OCI-LY1 (cell line): ENCODE measurements at regions not wholly inside any gene's neighbourhood (a gene's known extent, or its start where the extent isn't known, plus 50 kb on each side); places are given as distances from the start of the nearest gene placed in this dataset.

Experiments
- H2AFZ ChIP-seq: fragments of 200-600 bp; sonication (generic), shearing (Covaris generic); 2 replicates; pipeline ENCODE4 v1.6.0; 2014; ENCODE audit warnings: antibody characterized with exemption, mild to moderate bottlenecking, low read length
- H3F3A ChIP-seq: fragments of 200-600 bp; sonication (generic), shearing (Covaris generic); 2 replicates; pipeline ENCODE4 v1.6.0; 2014; ENCODE audit warnings: mild to moderate bottlenecking, antibody characterized with exemption, low read length, moderate library complexity; ENCODE audit not compliant: insufficient read depth
- H3K27ac ChIP-seq: fragments of 200-600 bp; sonication (generic); 2 replicates; pipeline ENCODE4 v1.5.1; 2014; ENCODE audit warnings: low read length, mixed run types, mild to moderate bottlenecking, low read depth; ENCODE audit not compliant: poor library complexity, severe bottlenecking
- H3K27me3 ChIP-seq: fragments of 200-600 bp; sonication (generic); 2 replicates; pipeline ENCODE4 v1.6.0; 2014; ENCODE audit warnings: antibody characterized with exemption, mild to moderate bottlenecking, low read length, moderate library complexity; ENCODE audit not compliant: insufficient read depth
- H3K36me3 ChIP-seq: fragments of 200-600 bp; sonication (generic); 2 replicates; pipeline ENCODE4 v1.6.1; 2014; ENCODE audit warnings: mild to moderate bottlenecking, antibody characterized with exemption, low read length, moderate library complexity, mixed read lengths; ENCODE audit not compliant: insufficient read depth
- H3K4me1 ChIP-seq: fragments of 200-600 bp; sonication (generic); 2 replicates; pipeline ENCODE4 v1.5.1; 2014; ENCODE audit warnings: mild to moderate bottlenecking, low read length, moderate library complexity; ENCODE audit not compliant: insufficient read depth, severe bottlenecking
- H3K4me2 ChIP-seq: fragments of 200-600 bp; sonication (generic), shearing (Covaris generic); 2 replicates; pipeline ENCODE4 v1.6.1; 2014; ENCODE audit warnings: low read length
- H3K4me3 ChIP-seq: fragments of 200-600 bp; sonication (generic); 2 replicates; pipeline ENCODE4 v1.5.1; 2014; ENCODE audit warnings: low read length, low read depth, mild to moderate bottlenecking, mixed read lengths; ENCODE audit not compliant: poor library complexity, severe bottlenecking
- H3K79me2 ChIP-seq: fragments of 200-600 bp; shearing (Covaris generic); 2 replicates; pipeline ENCODE4 v1.6.1; 2016; ENCODE audit warnings: mixed run types, low read length, mixed read lengths; ENCODE audit not compliant: insufficient read depth
- H3K9ac ChIP-seq: fragments of 200-600 bp; sonication (generic), shearing (Covaris generic); 2 replicates; pipeline ENCODE4 v1.6.1; 2014; ENCODE audit warnings: mild to moderate bottlenecking, low read length, mixed read lengths
- H3K9me2 ChIP-seq: fragments of 200-600 bp; sonication (generic), shearing (Covaris generic); 2 replicates; pipeline ENCODE4 v1.6.1; 2014; ENCODE audit warnings: low read depth, mild to moderate bottlenecking, low read length, mixed read lengths
- H3K9me3 ChIP-seq: fragments of 200-600 bp; shearing (Covaris generic); 2 replicates; pipeline ENCODE4 v1.6.1; 2014; ENCODE audit warnings: low read length, mixed read lengths
- H4K20me1 ChIP-seq: fragments of 200-600 bp; sonication (generic), shearing (Covaris generic); 2 replicates; pipeline ENCODE4 v1.6.0; 2016; ENCODE audit warnings: mild to moderate bottlenecking, low read length; ENCODE audit not compliant: insufficient read depth
- CTCF ChIP-seq: fragments of 200-600 bp; sonication (generic), shearing (Covaris generic); IDR thresholded peaks from 2 replicates; pipeline ENCODE4 v1.5.1; 2017; ENCODE audit warnings: mild to moderate bottlenecking, antibody characterized with exemption, low read length, moderate library complexity, mixed read lengths
- EZH2 ChIP-seq: fragments of 200-600 bp; sonication (generic), shearing (Covaris generic); IDR thresholded peaks from 2 replicates; pipeline ENCODE4 v1.8.0; 2017; ENCODE audit warnings: borderline replicate concordance, mixed run types, mild to moderate bottlenecking, antibody characterized with exemption, low read length, moderate library complexity, mixed read lengths

- Histone ChIP-seq H3K4me3 (no peak overlapping the region), H3K79me2 (no peaks in the 10 kb centered on the region), H3K9ac (no peak overlapping the region), H4K20me1 (no peaks in the 10 kb centered on the region), H3K9me3 (no peaks in the 10 kb centered on the region), H3K4me1 (no peaks in the 10 kb centered on the region), H3K27me3 (no peaks in the 10 kb centered on the region), H3K27ac (no peak overlapping the region), H3K4me2 (no peak overlapping the region), H3K36me3 (no peaks in the 10 kb centered on the region), H3F3A (no peaks in the 10 kb centered on the region), H3K9me2 (no peaks in the 10 kb centered on the region), H2AFZ (no peak overlapping the region)
- TF ChIP-seq CTCF (no peak), EZH2 (no peak)
These were observed 137.9 kb downstream of the CDH26 start for GRCh38 chr20:60096166-60096565.

GRCh38 chr20:60097285-60097684, 139.1 kb downstream of the CDH26 start:
- Histone ChIP-seq H3K79me2 (no peaks in the 10 kb centered on the region), H3K4me2 (no peak overlapping the region), H3K9me3 (no peaks in the 10 kb centered on the region), H3K27ac (no peak overlapping the region), H3K27me3 (no peaks in the 10 kb centered on the region), H2AFZ (no peak overlapping the region), H3K4me3 (no peak overlapping the region), H3K36me3 (no peaks in the 10 kb centered on the region), H3K9ac (no peak overlapping the region), H4K20me1 (no peaks in the 10 kb centered on the region), H3K4me1 (no peaks in the 10 kb centered on the region), H3K9me2 (no peaks in the 10 kb centered on the region), H3F3A (no peaks in the 10 kb centered on the region)
- TF ChIP-seq EZH2: no peak
- TF ChIP-seq CTCF: no peak

GRCh38 chr20:60100780-60101179, 142.6 kb downstream of the CDH26 start:
- Histone ChIP-seq H2AFZ (no peak overlapping the region), H3K4me2 (no peak overlapping the region), H3K9me2 (no peaks in the 10 kb centered on the region), H3K4me1 (no peaks in the 10 kb centered on the region), H3K27me3 (no peaks in the 10 kb centered on the region), H3K36me3 (no peaks in the 10 kb centered on the region), H3K27ac (no peak overlapping the region), H3K9me3 (no peaks in the 10 kb centered on the region), H3K4me3 (no peak overlapping the region), H3F3A (no peaks in the 10 kb centered on the region), H4K20me1 (no peaks in the 10 kb centered on the region), H3K79me2 (no peaks in the 10 kb centered on the region), H3K9ac (no peak overlapping the region)
- TF ChIP-seq CTCF (no peak), EZH2 (no peak)
